Heart left ventricle (tissue), 13 donors: ENCODE measurements at regions not wholly inside any gene's neighbourhood (a gene's known extent, or its start where the extent isn't known, plus 50 kb on each side); places are given as distances from the start of the nearest gene placed in this dataset.

Experiments used
- POLR2A ChIP-seq, 2 donors: fragments of 450-650 bp; IDR thresholded peaks; one replicate each; pipeline ENCODE4 v1.6.1; 2017; ENCODE audit warnings: antibody characterized with exemption in 2 of 2, mild to moderate bottlenecking in 2 of 2, moderate library complexity in 2 of 2
- TF ChIP-seq, protein P1 (sequence below), 12 donors: fragments of 200-600 bp; sonication (generic) in 4 of 12; IDR thresholded peaks; one replicate each; pipeline versions ENCODE4 v1.5.0 to v1.8.0; 2018 to 2022; ENCODE audit warnings: antibody characterized with exemption in 12 of 12, mild to moderate bottlenecking in 5 of 12
- donor health status: ischemic (EF 13 %, LVEDD 7.1; RV severe dilation, severe dysfunction).
- donor health status: DM: no; HTN: yes; CAD: no.
- donor health status: DM: no; HTN: no; CAD: no.
- donor health status: ischemic (EF 25% LVEDD 6.9; RV normal size, moderate dysfunction).
- donor health status: ischemic (EF 25% LVEDD 5.7; RV mildly dilated, moderate dysfunction).
- donor health status: ischemic (EF 35%, LVEDD 5.7; RV mildly dilated, moderate dysfunction).
- donor health status: nonischemic (EF 11% LVEDD 7.7; RV severe dilation, severe dysfunction).
- donor health status: DM: yes; HTN: yes; CAD: no.
- donor health status: PGD.
- donor health status: ischemic (EF 29% LVEDD 5.4; RV normal size, mild dysfunction).
- donor health status: nonischemic (EF 23%, LVEDD 6.1; RV moderate dilation, normal function).

DNA sequence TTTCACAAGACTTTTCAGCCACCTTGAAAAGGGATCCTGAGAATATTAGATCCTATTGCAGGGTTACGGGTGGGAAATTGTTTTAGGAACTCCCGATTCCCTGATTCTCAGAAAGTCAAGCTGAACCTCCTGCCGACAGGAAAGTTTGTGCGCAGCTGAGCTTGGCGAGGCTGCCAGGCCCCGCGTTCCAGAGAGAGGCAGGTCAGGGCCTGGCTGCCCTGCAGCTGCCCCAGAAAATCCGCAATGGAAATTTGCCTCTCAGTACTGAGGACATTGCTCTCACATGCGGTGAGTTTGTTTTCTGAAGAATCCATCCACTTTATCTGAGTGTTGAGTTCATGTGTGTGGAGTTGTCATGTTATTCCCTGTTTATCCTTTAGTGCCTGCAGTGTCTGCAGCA lies 144.2 kb downstream of the RTP5 start:
- TF ChIP-seq, protein P1, sequence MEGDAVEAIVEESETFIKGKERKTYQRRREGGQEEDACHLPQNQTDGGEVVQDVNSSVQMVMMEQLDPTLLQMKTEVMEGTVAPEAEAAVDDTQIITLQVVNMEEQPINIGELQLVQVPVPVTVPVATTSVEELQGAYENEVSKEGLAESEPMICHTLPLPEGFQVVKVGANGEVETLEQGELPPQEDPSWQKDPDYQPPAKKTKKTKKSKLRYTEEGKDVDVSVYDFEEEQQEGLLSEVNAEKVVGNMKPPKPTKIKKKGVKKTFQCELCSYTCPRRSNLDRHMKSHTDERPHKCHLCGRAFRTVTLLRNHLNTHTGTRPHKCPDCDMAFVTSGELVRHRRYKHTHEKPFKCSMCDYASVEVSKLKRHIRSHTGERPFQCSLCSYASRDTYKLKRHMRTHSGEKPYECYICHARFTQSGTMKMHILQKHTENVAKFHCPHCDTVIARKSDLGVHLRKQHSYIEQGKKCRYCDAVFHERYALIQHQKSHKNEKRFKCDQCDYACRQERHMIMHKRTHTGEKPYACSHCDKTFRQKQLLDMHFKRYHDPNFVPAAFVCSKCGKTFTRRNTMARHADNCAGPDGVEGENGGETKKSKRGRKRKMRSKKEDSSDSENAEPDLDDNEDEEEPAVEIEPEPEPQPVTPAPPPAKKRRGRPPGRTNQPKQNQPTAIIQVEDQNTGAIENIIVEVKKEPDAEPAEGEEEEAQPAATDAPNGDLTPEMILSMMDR (IDR thresholded peaks at IDR 0.05), result no peak
- TF ChIP-seq POLR2A (IDR thresholded peaks at IDR 0.05), result no peak
